IMR-90 (cell line): ENCODE measurements at regions not wholly inside any gene's neighbourhood (a gene's known extent, or its start where the extent isn't known, plus 50 kb on each side); places are given as distances from the start of the nearest gene placed in this dataset.

Source experiments
- ATAC-seq: fragments of 200-7000 bp; cut with Tn5 transposase; 2 replicates; pipeline ENCODE4 v1.9.1; 2020; ENCODE audit warnings: low read depth, mild to moderate bottlenecking, moderate library complexity
- BruUV-seq: library from RNA; stranded (reverse); fragments of 400-500 nt; replicated peaks from 2 replicates; lab custom pipeline; 2021; lab: Mats Ljungman, UMichigan
- CTCF ChIA-PET: fragments of 300-600 bp; formaldehyde crosslinking; extraction: SDS; loops from one replicate; lab custom pipeline; 2021; ENCODE audit warnings: antibody characterized with exemption; lab: Yijun Ruan, JAX
- POLR2A ChIA-PET: fragments of 300-600 bp; sonication (Branson Sonifier 250); formaldehyde crosslinking; loops from one replicate; lab custom pipeline; 2022; ENCODE audit warnings: antibody characterized with exemption; ENCODE audit not compliant: unreplicated experiment; lab: Charles Lee
- DNase-seq: peaks from one replicate; pipeline ENCODE4 v3.0.0; 2013
- H2AFZ ChIP-seq: replicated peaks from 2 replicates; pipeline ENCODE3; 2013; ENCODE audit warnings: low read length, mild to moderate bottlenecking; ENCODE audit not compliant: poor library complexity
- H2AK5ac ChIP-seq: 2 replicates; pipeline ENCODE4 v1.6.1; 2013; ENCODE audit warnings: low read depth, low read length, inconsistent platforms
- H2AK9ac ChIP-seq: replicated peaks from 2 replicates; pipeline ENCODE3; 2013; ENCODE audit warnings: mild to moderate bottlenecking, low read depth, low read length, moderate library complexity; ENCODE audit not compliant: poor library complexity
- H2BK120ac ChIP-seq: 2 replicates; pipeline ENCODE4 v1.6.1; 2013; ENCODE audit warnings: low read depth, low read length, inconsistent platforms
- H2BK15ac ChIP-seq: 3 replicates; pipeline ENCODE4 v1.6.1; 2013; ENCODE audit warnings: low read depth, low read length, inconsistent platforms
- H2BK20ac ChIP-seq: 2 replicates; pipeline ENCODE4 v1.6.1; 2013; ENCODE audit warnings: low read depth, mild to moderate bottlenecking, inconsistent platforms, low read length, moderate library complexity
- H2BK5ac ChIP-seq: 2 replicates; pipeline ENCODE4 v1.6.1; 2013; ENCODE audit warnings: mild to moderate bottlenecking, low read depth, low read length, inconsistent platforms; ENCODE audit not compliant: poor library complexity, severe bottlenecking
- H3K14ac ChIP-seq: replicated peaks from 2 replicates; pipeline ENCODE4 v1.6.1; 2013; ENCODE audit warnings: low read depth, low read length, inconsistent platforms
- H3K18ac ChIP-seq: 2 replicates; pipeline ENCODE4 v1.6.1; 2013; ENCODE audit warnings: low read depth, low read length, control low read depth
- H3K23ac ChIP-seq: 2 replicates; pipeline ENCODE4 v1.6.1; 2013; ENCODE audit warnings: low read depth, low read length, inconsistent platforms
- H3K27ac ChIP-seq: 2 replicates; pipeline ENCODE4 v1.5.1; 2013; ENCODE audit warnings: mild to moderate bottlenecking, control low read depth, low read length; ENCODE audit not compliant: insufficient read depth
- H3K27me3 ChIP-seq: 2 replicates; pipeline ENCODE4 v1.6.1; 2013; ENCODE audit warnings: low read length; ENCODE audit not compliant: control insufficient read depth, insufficient read depth
- H3K36me3 ChIP-seq: 2 replicates; pipeline ENCODE4 v1.6.1; 2013; ENCODE audit warnings: low read length, mixed read lengths; ENCODE audit not compliant: control insufficient read depth, insufficient read depth
- H3K4ac ChIP-seq: 2 replicates; pipeline ENCODE4 v1.6.1; 2013; ENCODE audit warnings: low read depth, low read length, inconsistent platforms
- H3K4me1 ChIP-seq: 2 replicates; pipeline ENCODE4 v1.6.1; 2013; ENCODE audit warnings: low read length, mixed read lengths; ENCODE audit not compliant: control insufficient read depth, insufficient read depth
- H3K4me2 ChIP-seq: 2 replicates; pipeline ENCODE4 v1.6.1; 2013; ENCODE audit warnings: low read depth, mild to moderate bottlenecking, control low read depth, low read length, moderate library complexity
- H3K4me3 ChIP-seq: 2 replicates; pipeline ENCODE4 v1.5.1; 2013; ENCODE audit warnings: low read depth, mild to moderate bottlenecking, control low read depth, low read length, moderate library complexity; ENCODE audit not compliant: insufficient read depth
- H3K56ac ChIP-seq: 2 replicates; pipeline ENCODE4 v1.6.1; 2013; ENCODE audit warnings: low read length, inconsistent platforms; ENCODE audit not compliant: insufficient read depth; ENCODE audit errors: extremely low read depth
- H3K79me1 ChIP-seq, 2 experiments: 2 replicates each; pipeline ENCODE4 v1.6.1; 2013; ENCODE audit warnings: low read length in 2 of 2, inconsistent platforms in 1 of 2, low read depth in 1 of 2
- H3K9ac ChIP-seq: 2 replicates; pipeline ENCODE4 v1.6.1; 2013; ENCODE audit warnings: low read depth, low read length, control low read depth
- H3K9me1 ChIP-seq: 2 replicates; pipeline ENCODE4 v1.6.1; 2013; ENCODE audit warnings: low read length, inconsistent platforms; ENCODE audit not compliant: insufficient read depth
- H3K9me3 ChIP-seq: 2 replicates; pipeline ENCODE4 v1.6.1; 2013; ENCODE audit warnings: low read length; ENCODE audit not compliant: control insufficient read depth, insufficient read depth
- H4K20me1 ChIP-seq: 2 replicates; pipeline ENCODE4 v1.6.1; 2013; ENCODE audit warnings: low read length, inconsistent platforms; ENCODE audit not compliant: insufficient read depth
- H4K5ac ChIP-seq: 2 replicates; pipeline ENCODE4 v1.6.1; 2013; ENCODE audit warnings: mild to moderate bottlenecking, low read depth, low read length, control low read depth
- H4K8ac ChIP-seq, 2 experiments: 2 replicates each; pipeline ENCODE4 v1.6.1; 2013; ENCODE audit warnings: low read depth in 2 of 2, low read length in 2 of 2, control low read depth in 1 of 2, inconsistent platforms in 1 of 2
- H4K91ac ChIP-seq: 2 replicates; pipeline ENCODE4 v1.6.1; 2013; ENCODE audit warnings: low read depth, low read length, inconsistent platforms; ENCODE audit not compliant: insufficient read depth
- BHLHE40 ChIP-seq: fragments of 150-350 bp; IDR thresholded peaks from 2 replicates; pipeline ENCODE4 v1.6.1; 2016; ENCODE audit warnings: mild to moderate bottlenecking, low read depth, low read length
- CEBPB ChIP-seq: IDR thresholded peaks from 2 replicates; pipeline ENCODE4 v1.6.1; 2012; ENCODE audit warnings: low read depth, low read length, improper control_type of control experiment
- CHD1 ChIP-seq: IDR thresholded peaks from 2 replicates; pipeline ENCODE4 v1.6.1; 2012; ENCODE audit warnings: low read depth, low read length, improper control_type of control experiment
- CTCF ChIP-seq: conservative IDR thresholded peaks from 2 replicates; pipeline ENCODE4 v1.5.1; 2012; ENCODE audit warnings: mild to moderate bottlenecking, low read depth, low read length, improper control_type of control experiment
- ELK1 ChIP-seq: fragments of 150-350 bp; IDR thresholded peaks from 2 replicates; pipeline ENCODE4 v1.6.1; 2016; ENCODE audit warnings: low read depth, mild to moderate bottlenecking, low read length, moderate library complexity, borderline replicate concordance
- FOS ChIP-seq: fragments of 150-350 bp; IDR thresholded peaks from 2 replicates; pipeline ENCODE4 v1.6.1; 2016; ENCODE audit warnings: low read depth, low read length
- MAFK ChIP-seq: IDR thresholded peaks from 2 replicates; pipeline ENCODE4 v1.6.1; 2012; ENCODE audit warnings: low read depth, low read length, improper control_type of control experiment
- MAZ ChIP-seq: IDR thresholded peaks from 2 replicates; pipeline ENCODE4 v1.6.1; 2012; ENCODE audit warnings: low read depth, mild to moderate bottlenecking, low read length, improper control_type of control experiment, moderate library complexity, borderline replicate concordance
- NFE2L2 ChIP-seq: fragments of 150-350 bp; IDR thresholded peaks from 2 replicates; pipeline ENCODE4 v1.6.1; 2016; ENCODE audit warnings: low read depth, mild to moderate bottlenecking, low read length
- POLR2A ChIP-seq: IDR thresholded peaks from 2 replicates; pipeline ENCODE4 v1.6.1; 2012; ENCODE audit warnings: mild to moderate bottlenecking, low read depth, low read length
- RAD21 ChIP-seq: IDR thresholded peaks from 2 replicates; pipeline ENCODE4 v1.6.1; 2012; ENCODE audit warnings: low read length, improper control_type of control experiment
- RCOR1 ChIP-seq: IDR thresholded peaks from 2 replicates; pipeline ENCODE4 v1.6.1; 2012; ENCODE audit warnings: mild to moderate bottlenecking, low read length, improper control_type of control experiment; ENCODE audit not compliant: insufficient replicate concordance
- RFX5 ChIP-seq: IDR thresholded peaks from 2 replicates; pipeline ENCODE4 v1.8.0; 2012; ENCODE audit warnings: low read depth, mild to moderate bottlenecking, low read length, moderate library complexity
- SMC3 ChIP-seq: fragments of 150-350 bp; IDR thresholded peaks from 2 replicates; pipeline ENCODE4 v1.6.1; 2016; ENCODE audit warnings: low read depth, mild to moderate bottlenecking, antibody characterized with exemption, low read length, moderate library complexity
- WGBS, 2 experiments: methylation state at CpG; one replicate each; pipeline versions ENCODE4 v1.1.5 to v1.1.7; 2013; ENCODE audit warnings: missing lambda C conversion rate in 2 of 2; ENCODE audit not compliant: insufficient read length in 1 of 2; ENCODE audit errors: extremely low coverage in 2 of 2; 5-methylcytosine and 5-hydroxymethylcytosine counted together
- dilution Hi-C: fragments of 300-500 bp; cut with HindIII; formaldehyde crosslinking; loops from one replicate; pipeline ENCODE4 v1.14.3; 2018; ENCODE audit warnings: low sequenced_read_pairs; ENCODE audit not compliant: unreplicated experiment
- in situ Hi-C: fragments of 300-500 bp; cut with MboI; formaldehyde crosslinking; loops from 3 replicates; pipeline ENCODE4 v1.14.3; 2019; ENCODE audit warnings: low sequenced_read_pairs, inconsistent platforms, mixed read lengths
- intact Hi-C: fragments of 100-400 bp; cut with micrococcal nuclease; formaldehyde crosslinking; loops from 2 replicates; pipeline ENCODE4 v1.10.0; 2022
- TF ChIP-seq, protein P1 (sequence below): fragments of 150-350 bp; IDR thresholded peaks from 2 replicates; pipeline ENCODE4 v1.6.1; 2017; ENCODE audit warnings: mild to moderate bottlenecking, antibody characterized with exemption, low read length, low read depth

DNA sequence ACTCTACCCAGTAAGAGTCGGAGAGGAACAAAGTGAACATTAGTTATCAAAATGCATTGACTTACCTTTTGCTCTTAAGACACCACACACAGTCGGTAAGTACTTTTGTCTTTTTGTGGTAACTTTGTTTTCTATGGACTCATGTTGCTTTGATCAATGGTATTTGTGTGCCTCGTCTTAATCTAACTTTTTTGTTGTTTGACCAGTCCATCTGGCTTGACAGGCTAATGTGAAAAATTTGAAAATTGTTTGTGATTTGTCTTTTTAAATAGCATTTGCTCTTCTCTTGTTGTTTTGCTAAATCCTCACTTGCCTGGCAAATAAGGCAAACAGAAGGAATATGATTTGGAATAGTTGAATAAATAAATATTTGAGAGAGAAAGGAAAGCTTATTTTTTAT, 71.4 kb upstream of the CHD1 start:
- DNase-seq (no peak), ATAC-seq (no peak)
- Histone ChIP-seq H4K5ac (no peak overlapping the region), H4K91ac (no peak overlapping the region), H3K36me3 (no peaks in the 10 kb centered on the region), H2AK5ac (no peak overlapping the region), H3K27me3 (no peaks in the 10 kb centered on the region), H3K18ac (no peak overlapping the region), H3K9ac (no peak overlapping the region), H3K4me2 (no peak overlapping the region), H2AFZ (no peak overlapping the region), H3K9me1 (no peaks in the 10 kb centered on the region), H2AK9ac (no peak overlapping the region), H3K23ac (no peak overlapping the region), H3K4me1 (no peaks in the 10 kb centered on the region), H2BK120ac (no peak overlapping the region), H3K14ac (no peak overlapping the region), H3K79me1 (no peaks in the 10 kb centered on the region), H2BK20ac (no peak overlapping the region), H4K8ac (no peak overlapping the region), H4K20me1 (no peaks in the 10 kb centered on the region), H3K4me3 (no peak overlapping the region), H3K56ac (no peak overlapping the region), H3K9me3 (no peaks in the 10 kb centered on the region), H3K4ac (no peak overlapping the region), H2BK5ac (no peak overlapping the region), H2BK15ac (no peak overlapping the region), H3K27ac (no peak overlapping the region)
- dilution Hi-C loops (no loop called here), in situ Hi-C loops (no loop called here), intact Hi-C loops (no loop called here)
- ChIA-PET CTCF (no interaction called here), POLR2A (no interaction called here)
- WGBS, 2 experiments, result no CpG with 5 or more reads among the region's 3 CpGs
- TF ChIP-seq RCOR1, result no peak
- no peak for TF ChIP-seq NFE2L2
- TF ChIP-seq POLR2A, result no peak
- no peak for TF ChIP-seq MAZ
- no peak for TF ChIP-seq RFX5
- TF ChIP-seq CHD1, result no peak
- no peak for TF ChIP-seq MAFK
- no peak for TF ChIP-seq SMC3
- TF ChIP-seq ELK1, result no peak
- TF ChIP-seq, protein P1, sequence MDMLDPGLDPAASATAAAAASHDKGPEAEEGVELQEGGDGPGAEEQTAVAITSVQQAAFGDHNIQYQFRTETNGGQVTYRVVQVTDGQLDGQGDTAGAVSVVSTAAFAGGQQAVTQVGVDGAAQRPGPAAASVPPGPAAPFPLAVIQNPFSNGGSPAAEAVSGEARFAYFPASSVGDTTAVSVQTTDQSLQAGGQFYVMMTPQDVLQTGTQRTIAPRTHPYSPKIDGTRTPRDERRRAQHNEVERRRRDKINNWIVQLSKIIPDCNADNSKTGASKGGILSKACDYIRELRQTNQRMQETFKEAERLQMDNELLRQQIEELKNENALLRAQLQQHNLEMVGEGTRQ, result no peak
- no peak for TF ChIP-seq CEBPB
- no peak for TF ChIP-seq FOS
- no peak for TF ChIP-seq BHLHE40
- no peak for TF ChIP-seq CTCF
- TF ChIP-seq RAD21, result no peak
- no TSS peak for BruUV-seq
